IMR-90 (cell line): ENCODE measurements at regions not wholly inside any gene's neighbourhood (a gene's known extent, or its start where the extent isn't known, plus 50 kb on each side); places are given as distances from the start of the nearest gene placed in this dataset.

ENCODE experiments used
- MAFK ChIP-seq: IDR thresholded peaks from 2 replicates; pipeline ENCODE4 v1.6.1; 2012; ENCODE audit warnings: low read depth, low read length, improper control_type of control experiment
- MAZ ChIP-seq: IDR thresholded peaks from 2 replicates; pipeline ENCODE4 v1.6.1; 2012; ENCODE audit warnings: low read depth, mild to moderate bottlenecking, low read length, improper control_type of control experiment, moderate library complexity, borderline replicate concordance
- MXI1 ChIP-seq: IDR thresholded peaks from 2 replicates; pipeline ENCODE4 v1.6.1; 2012; ENCODE audit warnings: low read depth, mild to moderate bottlenecking, low read length, moderate library complexity, borderline replicate concordance
- POLR2A ChIP-seq: IDR thresholded peaks from 2 replicates; pipeline ENCODE4 v1.6.1; 2012; ENCODE audit warnings: mild to moderate bottlenecking, low read depth, low read length
- RAD21 ChIP-seq: IDR thresholded peaks from 2 replicates; pipeline ENCODE4 v1.6.1; 2012; ENCODE audit warnings: low read length, improper control_type of control experiment
- RCOR1 ChIP-seq: IDR thresholded peaks from 2 replicates; pipeline ENCODE4 v1.6.1; 2012; ENCODE audit warnings: mild to moderate bottlenecking, low read length, improper control_type of control experiment; ENCODE audit not compliant: insufficient replicate concordance
- RFX5 ChIP-seq: IDR thresholded peaks from 2 replicates; pipeline ENCODE4 v1.8.0; 2012; ENCODE audit warnings: low read depth, mild to moderate bottlenecking, low read length, moderate library complexity
- TF ChIP-seq, protein P1 (sequence below): fragments of 150-350 bp; IDR thresholded peaks from 2 replicates; pipeline ENCODE4 v1.6.1; 2017; ENCODE audit warnings: mild to moderate bottlenecking, antibody characterized with exemption, low read length, low read depth
- TF ChIP-seq, protein P2 (sequence below): conservative IDR thresholded peaks from 2 replicates; pipeline ENCODE4 v1.5.1; 2012; ENCODE audit warnings: mild to moderate bottlenecking, low read depth, low read length, improper control_type of control experiment
- TF ChIP-seq, protein P3 (sequence below): fragments of 150-350 bp; IDR thresholded peaks from 2 replicates; pipeline ENCODE4 v1.6.1; 2016; ENCODE audit warnings: low read depth, mild to moderate bottlenecking, low read length, moderate library complexity, borderline replicate concordance

GRCh38 chr3:6222069-6222468 lies 638.8 kb upstream of the GRM7 start:
- TF ChIP-seq, protein P1, sequence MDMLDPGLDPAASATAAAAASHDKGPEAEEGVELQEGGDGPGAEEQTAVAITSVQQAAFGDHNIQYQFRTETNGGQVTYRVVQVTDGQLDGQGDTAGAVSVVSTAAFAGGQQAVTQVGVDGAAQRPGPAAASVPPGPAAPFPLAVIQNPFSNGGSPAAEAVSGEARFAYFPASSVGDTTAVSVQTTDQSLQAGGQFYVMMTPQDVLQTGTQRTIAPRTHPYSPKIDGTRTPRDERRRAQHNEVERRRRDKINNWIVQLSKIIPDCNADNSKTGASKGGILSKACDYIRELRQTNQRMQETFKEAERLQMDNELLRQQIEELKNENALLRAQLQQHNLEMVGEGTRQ, result no peak
- TF ChIP-seq, protein P2, sequence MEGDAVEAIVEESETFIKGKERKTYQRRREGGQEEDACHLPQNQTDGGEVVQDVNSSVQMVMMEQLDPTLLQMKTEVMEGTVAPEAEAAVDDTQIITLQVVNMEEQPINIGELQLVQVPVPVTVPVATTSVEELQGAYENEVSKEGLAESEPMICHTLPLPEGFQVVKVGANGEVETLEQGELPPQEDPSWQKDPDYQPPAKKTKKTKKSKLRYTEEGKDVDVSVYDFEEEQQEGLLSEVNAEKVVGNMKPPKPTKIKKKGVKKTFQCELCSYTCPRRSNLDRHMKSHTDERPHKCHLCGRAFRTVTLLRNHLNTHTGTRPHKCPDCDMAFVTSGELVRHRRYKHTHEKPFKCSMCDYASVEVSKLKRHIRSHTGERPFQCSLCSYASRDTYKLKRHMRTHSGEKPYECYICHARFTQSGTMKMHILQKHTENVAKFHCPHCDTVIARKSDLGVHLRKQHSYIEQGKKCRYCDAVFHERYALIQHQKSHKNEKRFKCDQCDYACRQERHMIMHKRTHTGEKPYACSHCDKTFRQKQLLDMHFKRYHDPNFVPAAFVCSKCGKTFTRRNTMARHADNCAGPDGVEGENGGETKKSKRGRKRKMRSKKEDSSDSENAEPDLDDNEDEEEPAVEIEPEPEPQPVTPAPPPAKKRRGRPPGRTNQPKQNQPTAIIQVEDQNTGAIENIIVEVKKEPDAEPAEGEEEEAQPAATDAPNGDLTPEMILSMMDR, result no peak
- TF ChIP-seq POLR2A, result no peak
- no peak for TF ChIP-seq MXI1
- no peak for TF ChIP-seq RFX5
- no peak for TF ChIP-seq MAZ
- no peak for TF ChIP-seq RAD21
- TF ChIP-seq RCOR1, result no peak
- TF ChIP-seq MAFK, result no peak
- TF ChIP-seq, protein P3, sequence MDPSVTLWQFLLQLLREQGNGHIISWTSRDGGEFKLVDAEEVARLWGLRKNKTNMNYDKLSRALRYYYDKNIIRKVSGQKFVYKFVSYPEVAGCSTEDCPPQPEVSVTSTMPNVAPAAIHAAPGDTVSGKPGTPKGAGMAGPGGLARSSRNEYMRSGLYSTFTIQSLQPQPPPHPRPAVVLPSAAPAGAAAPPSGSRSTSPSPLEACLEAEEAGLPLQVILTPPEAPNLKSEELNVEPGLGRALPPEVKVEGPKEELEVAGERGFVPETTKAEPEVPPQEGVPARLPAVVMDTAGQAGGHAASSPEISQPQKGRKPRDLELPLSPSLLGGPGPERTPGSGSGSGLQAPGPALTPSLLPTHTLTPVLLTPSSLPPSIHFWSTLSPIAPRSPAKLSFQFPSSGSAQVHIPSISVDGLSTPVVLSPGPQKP, result no peak
